Fibroblast of skin of right biceps (primary cell): ENCODE measurements at regions not wholly inside any gene's neighbourhood (a gene's known extent, or its start where the extent isn't known, plus 50 kb on each side); places are given as distances from the start of the nearest gene placed in this dataset.

Experiments
- DNase-seq: peaks from one replicate; pipeline ENCODE4 v3.0.0-alpha.2; 2013

DNA sequence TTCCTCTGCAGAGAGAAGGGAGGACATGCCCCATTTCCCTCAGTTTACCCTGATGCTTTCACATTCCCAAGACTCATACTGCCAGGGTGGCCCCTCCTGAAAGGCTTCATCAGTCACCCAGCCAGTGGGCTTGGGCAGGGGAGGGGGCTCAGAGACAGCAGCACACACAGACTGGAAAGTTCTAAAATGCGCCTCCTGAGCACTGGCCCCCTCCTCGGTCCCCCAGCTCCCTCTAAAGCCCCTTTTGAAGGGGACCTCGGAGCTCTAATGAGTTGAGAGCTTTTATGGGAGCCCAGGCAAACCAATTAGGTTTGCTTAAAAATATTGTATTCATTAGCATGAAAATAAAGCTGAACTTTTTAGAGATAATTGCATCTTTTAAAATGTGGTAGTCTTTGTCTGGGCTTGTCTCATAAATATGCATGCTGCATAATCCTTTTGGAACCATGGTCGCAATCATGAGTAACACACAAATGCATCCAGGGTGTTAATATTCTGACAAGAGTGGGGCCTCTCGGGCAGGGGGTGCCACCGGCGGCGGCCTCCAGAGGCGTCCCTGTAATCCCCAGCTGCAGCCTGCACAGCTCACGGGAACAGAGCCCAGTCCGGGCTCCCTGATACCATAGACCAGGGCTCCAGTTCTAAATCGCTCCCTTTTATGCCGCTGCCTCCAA is 78.5 kb downstream of the RPLP1 start:
- peak; percentile 30 for DNase-seq

DNA sequence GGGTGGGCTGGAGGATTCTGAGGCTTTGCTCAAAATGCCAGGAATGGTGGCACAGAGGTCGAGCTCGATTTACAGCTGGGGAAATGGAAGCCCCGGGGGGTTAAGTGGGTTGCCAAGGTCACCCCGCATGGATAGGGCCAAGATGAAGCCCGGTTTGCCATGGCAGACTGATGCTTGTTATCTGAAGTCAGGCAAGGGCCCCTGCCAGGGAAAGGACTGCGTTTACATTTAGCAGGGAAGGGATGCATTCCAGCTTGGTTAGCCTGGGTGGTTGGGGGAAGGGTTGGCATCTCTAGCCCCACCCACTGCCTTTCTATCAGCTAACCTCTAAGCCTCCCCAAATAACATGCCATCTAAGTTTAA is 79.0 kb downstream of the RPLP1 start:
- DNase-seq, result peak; percentile 26

- DNase-seq, result no peak
Measured at GRCh38 chr15:69532066-69532465, 79.4 kb downstream of the RPLP1 start.

DNA sequence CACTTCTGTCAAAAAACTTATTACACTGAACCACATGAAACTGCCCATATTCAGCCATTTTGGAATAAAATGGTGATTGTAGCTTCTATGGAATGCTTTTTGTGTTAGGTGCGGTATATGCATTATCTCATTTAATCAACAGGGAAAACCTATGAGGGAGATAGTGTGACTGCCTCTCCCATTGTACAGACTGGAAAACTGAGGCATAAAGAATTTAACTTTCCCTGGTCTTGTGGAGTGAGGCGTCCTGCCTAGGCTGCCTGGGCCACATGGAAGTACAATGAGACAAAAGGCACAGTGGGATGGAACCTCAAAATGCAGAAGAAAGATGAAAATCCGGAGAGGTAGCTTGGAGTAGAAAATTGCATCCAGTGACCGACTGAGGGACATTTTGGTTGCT is 80.2 kb downstream of the RPLP1 start:
- DNase-seq, result no peak

GRCh38 chr15:69533522-69533921 is 80.9 kb downstream of the RPLP1 start:
- DNase-seq, result no peak

DNA sequence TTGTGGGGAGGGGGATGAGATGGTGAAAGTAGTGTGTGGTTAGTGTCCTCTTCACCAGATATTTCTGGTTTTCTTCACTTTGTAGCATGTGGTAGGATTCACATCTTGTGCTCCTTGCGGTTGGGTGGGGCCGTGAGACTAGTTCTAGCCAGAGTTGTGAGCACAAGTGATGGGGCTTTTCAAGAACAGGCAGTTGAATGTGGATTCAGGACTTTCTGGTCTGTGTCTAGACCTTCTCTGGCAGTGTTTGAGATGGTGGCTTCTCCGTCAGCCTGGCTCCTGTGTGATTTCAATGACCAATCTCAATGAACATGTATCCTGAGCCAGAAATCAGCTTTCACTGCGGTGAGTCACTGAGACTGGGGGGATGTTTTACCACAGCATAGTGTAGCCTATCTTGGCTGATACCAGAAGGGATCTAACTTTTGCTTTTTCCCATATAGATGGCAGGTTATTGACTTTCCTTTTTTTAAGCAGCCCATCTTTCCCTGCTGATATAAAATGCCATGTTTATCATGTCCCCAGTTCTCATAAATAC is 82.6 kb downstream of the RPLP1 start:
- DNase-seq, result peak; percentile 89

DNA sequence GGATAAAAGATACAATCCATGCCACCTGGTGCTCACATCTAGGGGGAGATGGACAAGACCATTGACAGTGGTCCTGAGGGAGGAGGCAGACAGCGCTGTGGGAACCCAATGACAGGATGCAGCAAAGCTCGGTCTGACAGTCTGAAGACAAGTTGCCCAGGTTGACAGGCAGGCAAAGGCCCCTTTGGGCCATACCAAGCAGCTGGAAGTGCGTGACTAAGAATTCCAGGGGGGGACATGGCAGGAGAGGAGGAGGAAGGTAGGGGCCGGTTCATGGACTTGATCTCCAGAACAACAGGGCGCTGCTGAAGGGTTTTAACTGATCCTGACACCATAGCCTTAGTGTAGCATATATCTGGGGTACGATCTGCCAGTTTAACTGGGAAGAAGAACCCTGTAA is 83.4 kb downstream of the RPLP1 start:
- DNase-seq, result no peak

GRCh38 chr15:69536726-69537512 is 84.3 kb downstream of the RPLP1 start:
- DNase-seq, result no peak

DNA sequence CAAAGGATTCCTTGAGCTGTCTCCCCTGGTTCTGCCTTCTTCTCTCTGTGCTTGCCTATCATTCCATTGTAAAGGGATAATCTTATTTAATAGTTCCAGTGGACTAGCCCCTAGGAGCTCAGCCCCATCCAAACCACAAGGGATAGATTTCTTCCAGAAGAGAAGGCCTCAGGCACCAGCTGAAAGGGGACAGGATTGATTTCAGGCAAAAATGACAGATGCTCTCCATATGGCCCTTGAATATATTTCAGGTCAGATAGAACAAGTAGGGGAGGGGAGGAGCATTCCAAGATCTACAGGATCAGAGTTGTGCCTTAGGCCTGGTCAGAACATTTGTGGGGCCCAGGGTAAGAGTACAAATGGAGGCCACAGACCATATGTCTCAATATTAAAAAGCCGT is 85.3 kb downstream of the RPLP1 start:
- no peak for DNase-seq

- DNase-seq, result no peak
Measured at GRCh38 chr15:69538379-69538778, 85.8 kb downstream of the RPLP1 start.

DNA sequence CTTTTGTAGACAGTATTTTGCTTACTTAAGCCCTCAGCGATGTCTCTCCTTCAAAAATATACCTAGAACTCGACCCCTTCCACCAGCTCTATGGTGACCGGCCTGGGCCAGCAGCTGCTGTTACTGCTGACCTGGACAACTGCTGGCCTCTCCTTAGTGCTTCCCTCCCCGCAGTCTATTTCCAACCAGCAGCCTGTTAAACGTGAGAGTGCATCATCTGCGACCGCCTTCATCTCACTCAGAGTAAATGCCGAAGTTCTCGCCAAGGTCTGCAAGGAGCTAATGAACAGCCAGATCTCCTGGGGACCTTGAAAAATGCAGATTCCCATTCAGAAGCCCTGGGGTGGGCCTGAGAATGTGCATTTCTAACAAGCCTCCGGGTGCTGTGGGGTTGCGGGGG is 86.7 kb downstream of the RPLP1 start:
- no peak for DNase-seq

- no peak for DNase-seq
Measured at GRCh38 chr15:69540622-69541021, 88.0 kb downstream of the RPLP1 start.

GRCh38 chr15:69542028-69542427 is 89.4 kb downstream of the RPLP1 start:
- no peak for DNase-seq

DNA sequence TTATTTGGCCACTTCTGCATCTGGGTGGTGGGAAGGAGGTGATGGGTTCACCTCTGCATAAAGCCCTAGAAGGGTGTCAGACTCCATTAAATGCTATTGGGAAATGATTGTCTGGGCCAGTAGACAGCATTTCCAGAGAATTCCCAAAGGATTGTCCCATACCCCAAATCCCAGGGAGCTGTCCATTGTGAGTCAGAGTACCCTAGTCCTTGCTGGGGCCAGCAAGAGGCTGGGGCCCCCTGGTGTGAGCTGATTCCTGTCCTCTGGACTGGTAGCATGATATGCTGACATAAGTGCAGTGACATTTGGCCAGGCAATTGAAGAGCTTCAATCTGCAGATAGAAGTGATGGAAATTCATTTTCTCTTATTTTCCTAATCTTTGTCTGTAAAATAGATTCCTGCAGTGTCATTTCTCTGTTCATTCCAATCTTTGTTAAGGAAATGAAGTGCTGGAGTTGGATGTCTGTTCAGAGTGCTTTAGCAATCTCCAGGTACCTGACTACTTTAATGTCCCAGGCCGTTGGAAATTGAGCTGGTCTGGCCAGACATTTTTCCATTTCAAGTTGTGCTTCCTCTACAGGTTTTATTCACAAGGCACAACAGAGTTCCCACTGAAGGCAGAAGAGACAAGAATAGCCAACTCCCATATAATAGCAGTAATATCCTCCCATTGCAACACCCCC is 91.2 kb downstream of the RPLP1 start:
- no peak for DNase-seq

DNA sequence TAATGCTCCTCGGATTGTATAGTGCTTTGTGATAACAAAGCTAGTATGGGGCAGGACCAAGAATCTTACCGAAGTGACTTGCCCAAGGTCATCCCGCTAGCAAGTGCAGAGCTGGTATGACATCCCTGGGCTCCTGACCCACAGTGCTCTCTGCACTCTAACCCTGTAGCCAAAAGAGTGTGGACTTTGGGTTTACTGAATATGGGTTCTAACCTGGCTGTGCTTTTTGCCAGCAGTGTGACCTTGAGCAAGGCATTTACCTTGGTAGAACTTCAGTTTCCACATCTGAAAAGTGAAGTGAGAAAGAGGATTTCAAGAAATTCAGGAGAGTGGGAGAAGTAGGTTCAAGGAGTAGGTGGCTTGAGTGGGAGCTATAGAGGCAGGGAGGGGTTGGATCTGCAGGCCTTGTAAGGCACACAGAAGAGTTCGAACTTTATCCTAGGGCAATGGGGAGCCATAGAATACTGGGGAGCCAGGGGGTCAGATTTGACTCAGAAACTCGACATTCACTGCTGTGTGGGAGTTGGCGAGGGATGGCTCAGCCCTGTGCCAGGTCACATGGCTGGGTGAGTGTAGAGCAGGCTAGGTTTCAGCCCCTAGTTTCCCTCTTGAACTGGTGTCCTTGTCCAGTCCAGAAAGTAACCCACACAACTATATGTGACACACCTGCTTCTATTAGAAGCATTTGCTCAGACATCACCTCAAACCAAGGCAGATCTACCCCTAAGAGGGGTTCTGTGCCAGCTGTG is 91.9 kb downstream of the RPLP1 start:
- no peak for DNase-seq

- DNase-seq, result no peak
Measured at GRCh38 chr15:69546182-69546581, 93.6 kb downstream of the RPLP1 start.

- DNase-seq, result peak; percentile 17
Measured at GRCh38 chr15:69548395-69549180, 96.0 kb downstream of the RPLP1 start.

GRCh38 chr15:69551391-69552056 is 98.9 kb downstream of the RPLP1 start:
- DNase-seq, result no peak

DNA sequence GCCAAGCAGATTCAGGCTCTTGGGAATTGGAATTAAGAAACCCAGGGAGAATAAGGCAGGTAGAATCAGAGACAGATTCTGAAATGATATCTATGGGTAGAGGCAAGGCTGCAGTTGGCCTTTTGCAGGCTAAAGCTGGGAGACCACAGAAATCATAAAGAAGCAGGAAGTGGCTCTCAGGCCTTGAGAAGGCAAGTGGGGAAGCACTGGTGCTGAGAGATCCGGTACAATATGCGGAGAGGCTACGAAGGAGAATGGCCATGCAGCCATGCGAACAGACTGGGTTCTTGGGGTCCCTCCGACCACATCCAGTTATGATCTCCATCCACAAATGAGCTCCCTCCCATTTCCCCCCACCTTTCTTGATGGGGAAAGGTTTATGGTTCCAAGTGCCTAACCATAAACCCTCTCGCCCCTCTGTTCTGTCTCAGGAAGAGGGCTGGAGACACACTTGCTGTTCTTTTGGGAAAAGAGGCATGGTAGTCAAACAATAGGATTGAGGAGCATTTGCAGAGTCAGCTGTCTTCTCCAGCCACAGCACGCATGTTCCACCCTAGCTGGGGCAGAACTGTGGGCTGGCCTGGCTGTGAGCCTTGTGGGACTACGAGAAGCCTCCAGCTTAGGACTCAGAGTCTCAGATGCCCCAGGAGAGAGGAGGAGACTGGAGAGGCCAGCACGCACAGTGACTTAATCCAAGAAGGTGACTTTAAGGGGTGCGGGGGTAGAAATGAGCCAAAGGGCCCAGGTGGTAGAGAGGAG is 99.6 kb downstream of the RPLP1 start:
- no peak for DNase-seq

DNA sequence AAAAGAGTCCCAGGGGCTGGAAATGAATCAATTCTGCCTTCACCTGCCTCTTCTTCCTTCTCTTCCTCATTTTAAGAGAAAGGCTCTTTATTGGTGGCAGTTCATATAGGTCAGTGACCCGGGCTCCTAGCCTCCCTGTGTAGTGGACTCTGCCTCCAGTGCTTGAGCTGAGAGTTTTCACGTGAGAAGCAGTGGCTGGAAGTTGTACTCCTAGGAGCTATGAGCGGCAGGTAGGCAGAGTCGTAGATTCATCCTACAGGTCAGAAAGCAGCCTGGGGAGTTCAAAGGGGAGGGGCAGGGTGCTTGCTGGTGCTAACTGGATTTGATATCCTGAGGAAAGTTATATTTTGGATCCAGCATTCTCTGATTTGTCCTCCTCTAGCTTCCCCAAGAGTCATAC is 101.1 kb downstream of the RPLP1 start:
- no peak for DNase-seq
